HG02840 (cell line): ENCODE measurements at regions not wholly inside any gene's neighbourhood (a gene's known extent, or its start where the extent isn't known, plus 50 kb on each side); places are given as distances from the start of the nearest gene placed in this dataset.
"Not testable (repeated sequence)": the region's sequence is repeated elsewhere in the genome, so short reads cannot be mapped to it uniquely, and the experiment has no call there.

Experiments
- ATAC-seq: cut with Tn5 transposase; IDR thresholded peaks from one replicate; pipeline ENCODE4 v1.9.1; 2021; ENCODE audit warnings: mild to moderate bottlenecking, moderate library complexity, moderate number of reproducible peaks; ENCODE audit not compliant: unreplicated experiment, low FRiP score

- not testable (repeated sequence) for ATAC-seq
These were observed 84.5 kb downstream of the IDS start for GRCh38 chrX:149420566-149420965.

- ATAC-seq, result no peak
These were observed 107.1 kb downstream of the IDS start for GRCh38 chrX:149398027-149398426.

DNA sequence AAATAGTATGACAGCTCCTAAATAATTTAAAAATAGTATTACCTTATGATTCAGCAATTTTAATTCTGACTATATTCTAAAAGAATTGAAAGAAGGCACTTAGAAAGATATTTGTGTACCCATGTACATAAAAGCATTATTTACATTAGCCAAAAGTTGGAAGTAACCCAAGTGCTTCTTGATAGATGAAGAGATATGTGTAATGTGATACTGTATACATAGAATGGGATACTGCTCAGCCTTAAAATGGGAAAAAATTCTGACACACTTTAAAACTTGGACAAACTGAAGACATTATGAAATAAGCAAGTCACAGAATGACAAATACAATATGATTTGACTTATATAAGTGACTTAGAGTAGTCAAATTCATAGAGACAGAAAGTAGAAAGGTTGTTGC lies 112.2 kb downstream of the IDS start:
- no peak for ATAC-seq

- ATAC-seq, result no peak
These were observed 121.3 kb downstream of the IDS start for GRCh38 chrX:149383852-149384251.

DNA sequence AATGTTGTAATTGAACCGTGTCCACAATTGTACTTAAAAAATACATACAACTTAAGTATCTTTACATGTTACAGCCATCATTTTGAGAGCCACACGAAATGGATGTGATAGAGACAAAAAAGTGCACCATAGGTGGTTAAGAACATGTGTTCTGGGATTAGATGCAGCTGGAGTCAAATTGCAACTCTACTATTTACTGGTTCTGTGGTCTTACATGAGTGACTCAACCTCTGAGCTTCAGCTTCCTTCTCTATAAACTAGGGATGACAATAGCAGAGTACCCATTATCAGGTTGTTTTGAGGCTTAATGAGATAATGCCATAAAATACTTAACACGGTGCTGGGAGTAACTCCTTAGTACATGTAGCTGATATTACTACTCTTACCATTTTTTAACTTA lies 130.4 kb downstream of the IDS start:
- ATAC-seq, result no peak

GRCh38 chrX:149372866-149373265 lies 132.2 kb downstream of the IDS start:
- no peak for ATAC-seq

- no peak for ATAC-seq
These were observed 133.1 kb downstream of the IDS start for GRCh38 chrX:149371986-149372385.

DNA sequence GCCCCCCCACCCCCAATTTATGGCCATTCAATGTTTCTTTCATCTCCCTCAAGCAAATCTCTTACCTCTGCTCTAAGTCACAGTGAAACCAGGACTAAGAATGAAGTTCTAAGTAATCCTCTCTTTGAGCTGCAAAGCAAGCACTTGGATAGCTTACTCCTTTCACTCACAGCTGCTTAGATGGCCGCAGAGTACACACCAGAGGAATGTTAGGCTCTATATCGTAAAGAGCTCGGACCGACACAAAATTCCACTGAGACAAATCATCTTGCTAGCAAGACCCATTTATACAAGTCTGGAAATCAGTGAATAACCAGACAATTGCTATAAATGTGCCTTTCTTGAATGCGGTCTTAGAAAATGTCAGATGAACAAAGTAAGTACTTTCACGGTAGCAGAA lies 135.0 kb downstream of the IDS start:
- no peak for ATAC-seq

GRCh38 chrX:149365552-149365951 lies 139.6 kb downstream of the IDS start:
- no peak for ATAC-seq

GRCh38 chrX:149365061-149365460 lies 140.0 kb downstream of the IDS start:
- no peak for ATAC-seq

DNA sequence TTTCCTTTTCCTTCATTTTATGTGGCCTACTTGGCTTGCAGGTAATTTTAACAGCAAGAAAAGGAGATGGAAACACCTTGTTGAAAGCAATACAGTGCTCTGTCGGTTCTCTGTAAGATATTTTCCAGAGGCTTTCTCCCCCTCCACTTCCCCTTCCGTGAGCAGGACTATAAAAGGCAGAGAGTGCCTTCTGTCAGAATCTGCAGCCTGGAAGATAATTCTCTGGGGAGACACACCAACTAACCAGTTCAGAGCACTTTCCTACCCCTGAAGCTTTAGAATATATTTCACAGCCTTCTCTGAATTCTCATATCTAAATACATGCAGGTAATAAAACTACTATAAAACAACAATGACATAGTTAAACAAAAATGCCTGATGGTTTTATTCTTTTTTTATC lies 141.1 kb downstream of the IDS start:
- ATAC-seq, result no peak

DNA sequence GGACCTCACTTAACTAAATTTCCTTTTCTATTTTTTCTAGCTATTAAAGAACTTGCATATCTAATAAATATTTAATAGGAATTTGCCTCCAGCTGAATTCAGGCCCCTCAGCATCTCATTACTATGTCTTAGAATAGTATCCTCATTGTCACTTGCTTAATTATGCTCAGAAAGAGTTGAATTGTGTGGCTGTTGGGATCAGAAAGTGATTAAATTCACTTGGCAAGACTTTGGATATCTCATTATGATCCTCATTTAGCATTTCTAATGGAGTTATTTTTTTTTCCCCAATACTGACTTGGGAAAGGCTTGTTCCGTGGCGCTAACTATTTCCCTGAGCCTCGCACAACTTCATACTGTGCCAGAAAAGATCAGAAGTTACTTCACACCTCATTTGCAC lies 158.8 kb downstream of the IDS start:
- no peak for ATAC-seq

DNA sequence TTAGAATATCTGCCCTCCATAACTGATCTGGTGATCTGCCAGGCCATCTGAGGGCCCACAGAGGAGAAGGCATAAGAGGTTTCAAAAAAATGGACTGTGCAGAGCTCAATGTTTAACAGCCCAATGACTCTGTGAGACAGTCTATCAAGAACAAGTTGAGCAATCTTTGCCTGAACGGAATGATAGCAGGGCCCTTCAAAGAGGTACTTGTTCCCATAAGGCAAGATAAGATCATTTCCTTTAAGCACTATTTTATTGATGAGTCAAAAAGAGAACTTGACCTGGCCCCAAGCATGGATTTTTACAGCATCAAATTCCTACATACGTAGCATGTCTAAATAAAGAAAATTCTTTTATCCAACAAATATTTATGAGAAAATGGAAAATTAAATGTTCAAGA lies 182.8 kb downstream of the IDS start:
- ATAC-seq, result no peak

- no peak for ATAC-seq
These were observed 191.2 kb downstream of the IDS start for GRCh38 chrX:149313871-149314371.

GRCh38 chrX:149312988-149313387 lies 192.1 kb downstream of the IDS start:
- no peak for ATAC-seq

DNA sequence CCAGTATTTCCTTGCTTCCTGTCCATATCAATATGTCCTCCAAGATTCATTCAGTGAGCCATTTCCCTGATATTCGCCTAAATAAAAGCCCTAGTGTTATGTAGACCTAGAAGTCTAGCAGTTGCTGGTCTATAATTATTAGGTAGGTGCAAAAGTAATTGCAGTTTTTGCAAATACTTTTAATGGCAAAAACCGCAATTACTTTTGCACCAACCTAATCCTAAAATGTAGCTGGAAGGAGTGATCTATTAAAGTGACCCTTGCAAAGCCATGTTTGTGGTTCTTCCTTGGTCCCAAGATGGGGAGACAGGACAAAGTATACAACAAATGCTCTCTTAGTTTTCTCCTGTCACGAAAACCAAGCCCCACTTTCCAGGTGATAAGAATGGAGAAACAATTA lies 193.0 kb downstream of the IDS start:
- ATAC-seq, result no peak

- ATAC-seq, result no peak
These were observed 202.4 kb downstream of the IDS start for GRCh38 chrX:149302705-149303104.

- ATAC-seq, result no peak
These were observed 207.0 kb downstream of the IDS start for GRCh38 chrX:149298111-149298510.

GRCh38 chrX:149296092-149296491 lies 209.0 kb downstream of the IDS start:
- no peak for ATAC-seq

DNA sequence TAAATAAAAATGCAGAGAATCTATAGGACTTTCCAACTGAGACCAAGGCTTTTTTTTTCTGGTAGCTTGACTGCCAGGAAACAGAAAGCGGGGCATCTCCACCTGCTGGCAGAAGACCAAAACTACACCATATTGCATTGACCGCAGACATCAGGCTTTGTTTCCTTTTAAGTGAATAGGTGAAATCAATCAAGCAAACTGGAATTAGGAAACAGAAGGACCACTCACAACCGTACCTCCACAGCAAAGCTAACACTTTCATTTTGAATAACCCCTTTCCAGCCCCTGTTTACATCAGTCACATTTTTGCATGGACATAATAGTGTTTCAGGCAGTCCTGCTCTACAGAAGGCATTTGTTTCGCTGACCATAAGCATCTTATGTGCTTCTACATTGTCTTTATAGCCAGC lies 218.2 kb downstream of the IDS start:
- ATAC-seq, result peak; percentile 66

DNA sequence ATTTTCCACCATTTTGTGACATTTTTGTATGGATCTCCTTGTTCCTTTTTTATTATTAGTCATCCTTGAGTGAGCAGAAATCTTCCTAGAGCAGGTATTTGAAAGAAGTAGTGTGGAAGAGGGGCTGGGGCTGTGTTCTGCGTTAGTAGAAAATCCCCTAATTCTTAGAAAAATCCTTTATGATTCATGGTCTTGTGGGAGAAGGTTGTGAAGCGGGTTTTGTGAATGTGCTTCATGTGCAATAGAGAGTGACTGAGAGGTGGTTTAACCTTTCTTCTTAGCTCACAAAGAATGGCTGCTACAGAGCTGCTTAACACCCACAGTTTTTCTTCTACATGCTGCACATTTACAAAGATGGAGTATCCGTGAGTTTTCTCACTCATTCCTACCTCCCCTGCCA lies 220.5 kb downstream of the IDS start:
- no peak for ATAC-seq

- no peak for ATAC-seq
These were observed 221.3 kb downstream of the IDS start for GRCh38 chrX:149283853-149284252.

GRCh38 chrX:149282909-149283308 lies 222.2 kb downstream of the IDS start:
- no peak for ATAC-seq
